K562 (cell line): ENCODE measurements at regions not wholly inside any gene's neighbourhood (a gene's known extent, or its start where the extent isn't known, plus 50 kb on each side); places are given as distances from the start of the nearest gene placed in this dataset.

Experiments
- ATAC-seq: fragments of 200-7000 bp; cut with Tn5 transposase; 3 replicates; pipeline ENCODE4 v1.9.1; 2020; ENCODE audit warnings: moderate library complexity
- BruUV-seq: library from RNA; stranded (reverse); fragments of 400-500 nt; replicated peaks from 2 replicates; lab custom pipeline; 2021; lab: Mats Ljungman, UMichigan
- CTCF ChIA-PET: fragments of 300-600 bp; formaldehyde crosslinking; extraction: SDS; loops from one replicate; lab custom pipeline; 2021; ENCODE audit warnings: low intra/inter-chr PET ratio; lab: Yijun Ruan, JAX
- POLR2A ChIA-PET: fragments of 300-600, 350-650 bp; sonication (Branson Sonifier 250); formaldehyde crosslinking; extraction: SDS; loops from one replicate; lab custom pipeline; 2021; ENCODE audit warnings: antibody characterized with exemption, inconsistent platforms; lab: Yijun Ruan, JAX
- DNase-seq, 4 experiments: peaks; one replicate each; pipeline versions ENCODE4 v3.0.0 to v3.0.0-alpha.2; 2011 to 2018; ENCODE audit warnings: low spot score in 3 of 4, mixed read lengths in 3 of 4; ENCODE audit errors: extremely low read depth in 1 of 4
- FAIRE-seq: peaks from 2 replicates; lab custom pipeline; 2011; peaks lifted over from hg19 to GRCh38; lab: Jason Lieb, UNC
- H2AFZ ChIP-seq: 2 replicates; pipeline ENCODE4 v1.6.0; 2011; ENCODE audit warnings: low read depth, low read length, control low read depth, inconsistent platforms
- H3K27ac ChIP-seq: fragments of 200-600 bp; 3 replicates; pipeline ENCODE4 v1.8.0; 2011; ENCODE audit warnings: low read depth, mild to moderate bottlenecking, control low read depth, inconsistent platforms, low read length, moderate library complexity, mixed read lengths; ENCODE audit errors: extremely low read depth
- H3K27me3 ChIP-seq, 2 experiments: fragments of 300-600 bp in 1 of 2; 2 replicates in 1 of 2; 3 replicates in 1 of 2; pipeline versions ENCODE4 v1.6.0 to v1.8.0; 2011; ENCODE audit warnings: inconsistent platforms in 2 of 2, low read length in 2 of 2, mild to moderate bottlenecking in 1 of 2, mixed read lengths in 1 of 2, moderate library complexity in 1 of 2; ENCODE audit not compliant: control insufficient read depth in 2 of 2, insufficient read depth in 2 of 2
- H3K36me3 ChIP-seq: fragments of 300-600 bp; 3 replicates; pipeline ENCODE4 v1.8.0; 2011; ENCODE audit warnings: mild to moderate bottlenecking, low read length, inconsistent platforms; ENCODE audit not compliant: control insufficient read depth, insufficient read depth
- H3K4me1 ChIP-seq, 2 experiments: fragments of 200-600 bp in 1 of 2; replicated peaks in 1 of 2; 2 replicates in 1 of 2; 3 replicates in 1 of 2; pipeline versions ENCODE4 v1.5.1 to v1.8.0; 2011; ENCODE audit warnings: inconsistent platforms in 2 of 2, low read length in 2 of 2, mild to moderate bottlenecking in 1 of 2, mixed read lengths in 1 of 2, moderate library complexity in 1 of 2; ENCODE audit not compliant: control insufficient read depth in 2 of 2, insufficient read depth in 2 of 2
- H3K4me2 ChIP-seq: 2 replicates; pipeline ENCODE4 v1.6.1; 2011; ENCODE audit warnings: low read length, control low read depth, inconsistent platforms, mixed read lengths; ENCODE audit not compliant: insufficient read depth
- H3K4me3 ChIP-seq: fragments of 200-600 bp; sonication (generic), shearing (Covaris generic); 2 replicates; pipeline ENCODE4 v1.5.1; 2016; ENCODE audit warnings: control low read depth, inconsistent platforms
- H3K79me2 ChIP-seq: fragments of 200-600 bp; 3 replicates; pipeline ENCODE4 v1.8.0; 2011; ENCODE audit warnings: low read length, inconsistent platforms; ENCODE audit not compliant: control insufficient read depth, insufficient read depth
- H3K9ac ChIP-seq, 2 experiments: 2 replicates each; pipeline versions ENCODE4 v1.6.0 to v1.6.1; 2011; ENCODE audit warnings: low read depth in 2 of 2, low read length in 2 of 2, control low read depth in 1 of 2, inconsistent platforms in 1 of 2, mild to moderate bottlenecking in 1 of 2, mixed read lengths in 1 of 2; ENCODE audit not compliant: insufficient read depth in 1 of 2
- H3K9me1 ChIP-seq: one replicate; pipeline ENCODE4 v1.6.0; 2011; ENCODE audit warnings: inconsistent platforms, mild to moderate bottlenecking, low read length, moderate library complexity; ENCODE audit not compliant: control insufficient read depth, insufficient read depth
- H3K9me3 ChIP-seq: replicated peaks from 2 replicates; pipeline ENCODE4 v1.5.1; 2011; ENCODE audit warnings: low read depth, low read length, inconsistent platforms; ENCODE audit not compliant: control insufficient read depth, insufficient read depth
- H4K20me1 ChIP-seq: replicated peaks from 2 replicates; pipeline ENCODE4 v1.6.1; 2011; ENCODE audit warnings: low read length, inconsistent platforms, mixed read lengths; ENCODE audit not compliant: control insufficient read depth, insufficient read depth
- CHD1 ChIP-seq: fragments of 200-600 bp; sonication (generic); IDR thresholded peaks from one replicate; pipeline ENCODE4 v1.6.1; 2012; ENCODE audit warnings: mild to moderate bottlenecking, moderate library complexity, low read length, inconsistent platforms
- CREBBP ChIP-seq: IDR thresholded peaks from one replicate; pipeline ENCODE4 v1.6.1; 2012; ENCODE audit warnings: low read depth, mild to moderate bottlenecking, control low read depth, inconsistent platforms, low read length
- FOXK1 ChIP-seq: sonication (generic); formaldehyde crosslinking; IDR thresholded peaks from 2 replicates; pipeline ENCODE4 v1.8.0; 2022; ENCODE audit warnings: missing genetic modification reagents, mild to moderate bottlenecking, borderline replicate concordance
- HDGF ChIP-seq: fragments of 450-650 bp; IDR thresholded peaks from 2 replicates; pipeline ENCODE4 v1.6.1; 2016
- KLF16 ChIP-seq: IDR thresholded peaks from 2 replicates; pipeline ENCODE4 v1.6.1; 2016; ENCODE audit warnings: antibody characterized with exemption
- TFAM ChIP-seq: fragments of 250-450 bp; sonication (Bioruptor Pico); conservative IDR thresholded peaks from 2 replicates; pipeline ENCODE4 v1.5.0; 2021; ENCODE audit warnings: mild to moderate bottlenecking, moderate library complexity
- ZFP30 ChIP-seq: fragments of 250-450 bp; sonication (Bioruptor Pico); IDR thresholded peaks from 2 replicates; pipeline ENCODE4 v1.8.0; 2022; ENCODE audit warnings: moderate library complexity, mild to moderate bottlenecking, inconsistent platforms, borderline replicate concordance
- ZNF124 ChIP-seq: sonication (generic); formaldehyde crosslinking; IDR thresholded peaks from 2 replicates; pipeline ENCODE4 v1.8.1; 2022; ENCODE audit warnings: missing genetic modification reagents
- ZNF586 ChIP-seq: fragments of 450-650 bp; formaldehyde crosslinking; conservative IDR thresholded peaks from 2 replicates; pipeline ENCODE4 v1.4.0; 2020; ENCODE audit warnings: mild to moderate bottlenecking, moderate library complexity
- WGBS: fragments of 100-300 bp; shearing (Covaris generic); methylation state at CpG from one replicate; pipeline ENCODE4 v1.1.6; 2016; ENCODE audit warnings: low coverage, mixed read lengths; ENCODE audit not compliant: insufficient coverage; ENCODE audit errors: missing lambda C conversion rate; 5-methylcytosine and 5-hydroxymethylcytosine counted together
- in situ Hi-C: fragments of 300-500 bp; cut with MboI; formaldehyde crosslinking; loops from 4 replicates; pipeline ENCODE4 v1.15.0; 2018; ENCODE audit warnings: inconsistent platforms, mixed read lengths
- intact Hi-C: fragments of 100-400 bp; cut with micrococcal nuclease; formaldehyde crosslinking; loops from 2 replicates; pipeline ENCODE4 v1.14.2; 2022
- TF ChIP-seq, protein P1 (sequence below): sonication (generic); formaldehyde crosslinking; IDR thresholded peaks from 2 replicates; pipeline ENCODE4 v1.8.0; 2022; ENCODE audit warnings: mild to moderate bottlenecking, missing genetic modification reagents
- TF ChIP-seq, protein P2 (sequence below): fragments of 250-450 bp; sonication (Bioruptor Pico); IDR thresholded peaks from 2 replicates; pipeline ENCODE4 v1.5.0; 2020; ENCODE audit warnings: mild to moderate bottlenecking, borderline replicate concordance

DNA sequence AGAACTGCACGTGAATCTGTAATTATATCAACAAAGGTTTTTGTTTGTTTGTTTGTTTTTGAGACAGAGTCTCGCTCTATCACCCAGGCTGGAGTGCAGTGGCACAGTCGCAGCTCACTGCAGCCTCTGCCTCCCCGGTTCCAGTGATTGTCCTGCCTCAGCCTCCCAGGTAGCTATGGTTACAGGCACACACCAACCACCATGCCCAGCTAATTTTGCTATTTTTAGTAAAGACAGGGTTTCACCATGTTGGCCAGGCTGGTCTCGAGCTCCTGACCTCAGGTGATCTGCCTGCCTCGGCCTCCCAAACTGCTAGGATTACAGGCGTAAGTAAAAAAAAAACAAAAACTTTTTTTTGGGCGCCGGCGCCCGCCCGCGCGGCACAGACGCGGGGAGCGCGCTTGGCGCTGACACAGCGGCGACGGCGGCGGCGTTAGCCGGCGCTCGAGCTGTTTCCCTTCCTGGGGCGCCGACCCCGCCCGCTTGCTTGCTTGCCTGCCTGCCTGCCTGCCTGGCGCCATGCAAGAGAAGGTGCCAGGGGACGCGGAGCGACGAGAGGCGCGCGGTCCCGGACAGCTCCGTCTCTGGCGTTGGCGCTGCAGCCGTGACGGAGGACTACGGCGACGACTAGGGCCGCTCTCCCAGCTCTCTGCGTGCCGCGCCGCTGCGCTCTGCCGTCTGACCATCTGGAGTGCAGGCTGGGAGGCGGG lies 171.4 kb upstream of the NUPR2 start:
- Histone ChIP-seq H3K79me2 (no peaks in the 10 kb centered on the region), H3K9ac (no peak overlapping the region), H4K20me1 (no peaks in the 10 kb centered on the region), H3K4me3 (no peak overlapping the region), H3K4me1 (no peaks in the 10 kb centered on the region), H3K27me3 (no peaks in the 10 kb centered on the region), H3K4me2 (no peak overlapping the region), H3K27ac (no peak overlapping the region), H3K9me3 (no peaks in the 10 kb centered on the region)
- WGBS: 33% methylated on average over 36 of the region's 57 CpGs
- intact Hi-C loops: no loop called here
- no peak for ATAC-seq
- FAIRE-seq: no peak
- no TSS peak for BruUV-seq
- CTCF ChIA-PET: no interaction called here
- no peak for DNase-seq
- TF ChIP-seq CREBBP: no peak
- TF ChIP-seq, protein P1, sequence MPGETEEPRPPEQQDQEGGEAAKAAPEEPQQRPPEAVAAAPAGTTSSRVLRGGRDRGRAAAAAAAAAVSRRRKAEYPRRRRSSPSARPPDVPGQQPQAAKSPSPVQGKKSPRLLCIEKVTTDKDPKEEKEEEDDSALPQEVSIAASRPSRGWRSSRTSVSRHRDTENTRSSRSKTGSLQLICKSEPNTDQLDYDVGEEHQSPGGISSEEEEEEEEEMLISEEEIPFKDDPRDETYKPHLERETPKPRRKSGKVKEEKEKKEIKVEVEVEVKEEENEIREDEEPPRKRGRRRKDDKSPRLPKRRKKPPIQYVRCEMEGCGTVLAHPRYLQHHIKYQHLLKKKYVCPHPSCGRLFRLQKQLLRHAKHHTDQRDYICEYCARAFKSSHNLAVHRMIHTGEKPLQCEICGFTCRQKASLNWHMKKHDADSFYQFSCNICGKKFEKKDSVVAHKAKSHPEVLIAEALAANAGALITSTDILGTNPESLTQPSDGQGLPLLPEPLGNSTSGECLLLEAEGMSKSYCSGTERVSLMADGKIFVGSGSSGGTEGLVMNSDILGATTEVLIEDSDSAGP (CRISPR knock-in tag): no peak
- no peak for TF ChIP-seq ZNF586 (CRISPR knock-in tag)
- TF ChIP-seq, all 486 proteins: peak for 0
- Histone ChIP-seq H3K36me3 (no peaks in the 10 kb centered on the region), H3K9me1 (no peaks in the 10 kb centered on the region), H2AFZ (no peak overlapping the region)
- POLR2A ChIA-PET: no interaction called here
- in situ Hi-C loops: no loop called here

DNA sequence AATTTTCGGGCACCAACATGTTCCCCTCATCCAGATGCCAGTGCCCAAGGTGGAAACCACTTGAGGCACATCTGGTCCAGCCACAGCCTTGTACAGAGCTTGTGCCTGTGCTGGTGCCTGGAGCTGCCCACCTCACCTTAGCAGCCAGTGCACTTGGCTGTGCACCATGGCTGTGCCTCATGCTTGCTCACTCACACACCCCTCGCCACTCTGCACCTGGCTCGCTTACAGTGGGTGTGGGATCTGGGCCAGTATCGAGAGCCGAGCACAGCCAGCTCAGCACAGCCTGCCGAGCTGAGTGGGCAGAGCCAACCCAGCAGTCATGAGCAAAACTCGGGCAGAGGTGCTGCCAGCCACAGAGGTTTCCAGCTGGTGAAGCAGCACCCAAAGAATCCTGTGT lies 139.9 kb upstream of the NUPR2 start:
- H3K4me3 ChIP-seq: no peak overlapping the region
- ATAC-seq (no peak), DNase-seq (no peak), FAIRE-seq (no peak)
- in situ Hi-C loops: no loop called here
- H3K36me3 ChIP-seq: no peaks in the 10 kb centered on the region
- WGBS: 0% methylated on average over 7 of the region's 7 CpGs
- H4K20me1 ChIP-seq: no peaks in the 10 kb centered on the region
- no peaks in the 10 kb centered on the region for H3K4me1 ChIP-seq
- H3K79me2 ChIP-seq: no peaks in the 10 kb centered on the region
- no peaks in the 10 kb centered on the region for H3K9me1 ChIP-seq
- BruUV-seq: no TSS peak
- H3K4me2 ChIP-seq: no peak overlapping the region
- intact Hi-C loops: no loop called here
- POLR2A ChIA-PET: no interaction called here
- H3K27me3 ChIP-seq: no peaks in the 10 kb centered on the region
- H2AFZ ChIP-seq: no peak overlapping the region
- CTCF ChIA-PET: no interaction called here
- H3K9ac ChIP-seq: no peak overlapping the region
- no peaks in the 10 kb centered on the region for H3K9me3 ChIP-seq
- H3K27ac ChIP-seq: no peak overlapping the region
- TF ChIP-seq KLF16 (no peak), ZFP30 (CRISPR knock-in tag) (no peak), ZNF124 (no peak), FOXK1 (CRISPR knock-in tag) (no peak), TFAM (CRISPR knock-in tag) (no peak), HDGF (no peak), CHD1 (no peak)
- TF ChIP-seq, protein P2, sequence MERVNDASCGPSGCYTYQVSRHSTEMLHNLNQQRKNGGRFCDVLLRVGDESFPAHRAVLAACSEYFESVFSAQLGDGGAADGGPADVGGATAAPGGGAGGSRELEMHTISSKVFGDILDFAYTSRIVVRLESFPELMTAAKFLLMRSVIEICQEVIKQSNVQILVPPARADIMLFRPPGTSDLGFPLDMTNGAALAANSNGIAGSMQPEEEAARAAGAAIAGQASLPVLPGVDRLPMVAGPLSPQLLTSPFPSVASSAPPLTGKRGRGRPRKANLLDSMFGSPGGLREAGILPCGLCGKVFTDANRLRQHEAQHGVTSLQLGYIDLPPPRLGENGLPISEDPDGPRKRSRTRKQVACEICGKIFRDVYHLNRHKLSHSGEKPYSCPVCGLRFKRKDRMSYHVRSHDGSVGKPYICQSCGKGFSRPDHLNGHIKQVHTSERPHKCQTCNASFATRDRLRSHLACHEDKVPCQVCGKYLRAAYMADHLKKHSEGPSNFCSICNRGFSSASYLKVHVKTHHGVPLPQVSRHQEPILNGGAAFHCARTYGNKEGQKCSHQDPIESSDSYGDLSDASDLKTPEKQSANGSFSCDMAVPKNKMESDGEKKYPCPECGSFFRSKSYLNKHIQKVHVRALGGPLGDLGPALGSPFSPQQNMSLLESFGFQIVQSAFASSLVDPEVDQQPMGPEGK (CRISPR knock-in tag): no peak
